Ishikawa (cell line): ENCODE measurements at regions not wholly inside any gene's neighbourhood (a gene's known extent, or its start where the extent isn't known, plus 50 kb on each side); places are given as distances from the start of the nearest gene placed in this dataset.

ENCODE experiments used
- CEBPB ChIP-seq: IDR thresholded peaks from 2 replicates; pipeline ENCODE4 v1.6.1; 2012
- CREB1 ChIP-seq: IDR thresholded peaks from 2 replicates; pipeline ENCODE4 v1.6.1; 2012; ENCODE audit warnings: low read depth
- EGR1 ChIP-seq: IDR thresholded peaks from 2 replicates; pipeline ENCODE4 v1.6.1; 2012
- EP300 ChIP-seq: IDR thresholded peaks from 2 replicates; pipeline ENCODE4 v1.6.1; 2012; ENCODE audit warnings: borderline replicate concordance
- FOXM1 ChIP-seq: IDR thresholded peaks from 2 replicates; pipeline ENCODE4 v1.6.1; 2012; ENCODE audit warnings: low read depth, borderline replicate concordance
- NFIC ChIP-seq: IDR thresholded peaks from 2 replicates; pipeline ENCODE4 v1.6.1; 2012
- RAD21 ChIP-seq: IDR thresholded peaks from 2 replicates; pipeline ENCODE4 v1.6.1; 2012; ENCODE audit warnings: low read depth
- TAF1 ChIP-seq: IDR thresholded peaks from 2 replicates; pipeline ENCODE4 v1.6.1; 2012; ENCODE audit warnings: low read depth, mild to moderate bottlenecking
- TCF12 ChIP-seq: IDR thresholded peaks from 2 replicates; pipeline ENCODE4 v1.6.1; 2012; ENCODE audit warnings: low read depth
- TEAD4 ChIP-seq: IDR thresholded peaks from 2 replicates; pipeline ENCODE4 v1.6.1; 2012
- USF1 ChIP-seq: IDR thresholded peaks from 2 replicates; pipeline ENCODE4 v1.6.1; 2012
- YY1 ChIP-seq: IDR thresholded peaks from 2 replicates; pipeline ENCODE4 v1.6.1; 2012; ENCODE audit warnings: low read depth
- ZBTB7A ChIP-seq: IDR thresholded peaks from 2 replicates; pipeline ENCODE4 v1.6.1; 2012; ENCODE audit warnings: low read depth
- TF ChIP-seq, protein P1 (sequence below): IDR thresholded peaks from 2 replicates; pipeline ENCODE4 v1.6.1; 2012
- TF ChIP-seq, protein P2 (sequence below): IDR thresholded peaks from 2 replicates; pipeline ENCODE4 v1.6.1; 2012; ENCODE audit warnings: low read depth, mild to moderate bottlenecking

GRCh38 chr2:40611196-40611595 is 159.3 kb upstream of the SLC8A1 start:
- TF ChIP-seq, protein P1, sequence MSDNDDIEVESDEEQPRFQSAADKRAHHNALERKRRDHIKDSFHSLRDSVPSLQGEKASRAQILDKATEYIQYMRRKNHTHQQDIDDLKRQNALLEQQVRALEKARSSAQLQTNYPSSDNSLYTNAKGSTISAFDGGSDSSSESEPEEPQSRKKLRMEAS = no peak
- TF ChIP-seq EGR1 (no peak), TEAD4 (no peak), RAD21 (no peak), YY1 (no peak), TCF12 (no peak), TAF1 (no peak), CEBPB (no peak), USF1 (no peak), ZBTB7A (no peak)
- TF ChIP-seq, protein P2, sequence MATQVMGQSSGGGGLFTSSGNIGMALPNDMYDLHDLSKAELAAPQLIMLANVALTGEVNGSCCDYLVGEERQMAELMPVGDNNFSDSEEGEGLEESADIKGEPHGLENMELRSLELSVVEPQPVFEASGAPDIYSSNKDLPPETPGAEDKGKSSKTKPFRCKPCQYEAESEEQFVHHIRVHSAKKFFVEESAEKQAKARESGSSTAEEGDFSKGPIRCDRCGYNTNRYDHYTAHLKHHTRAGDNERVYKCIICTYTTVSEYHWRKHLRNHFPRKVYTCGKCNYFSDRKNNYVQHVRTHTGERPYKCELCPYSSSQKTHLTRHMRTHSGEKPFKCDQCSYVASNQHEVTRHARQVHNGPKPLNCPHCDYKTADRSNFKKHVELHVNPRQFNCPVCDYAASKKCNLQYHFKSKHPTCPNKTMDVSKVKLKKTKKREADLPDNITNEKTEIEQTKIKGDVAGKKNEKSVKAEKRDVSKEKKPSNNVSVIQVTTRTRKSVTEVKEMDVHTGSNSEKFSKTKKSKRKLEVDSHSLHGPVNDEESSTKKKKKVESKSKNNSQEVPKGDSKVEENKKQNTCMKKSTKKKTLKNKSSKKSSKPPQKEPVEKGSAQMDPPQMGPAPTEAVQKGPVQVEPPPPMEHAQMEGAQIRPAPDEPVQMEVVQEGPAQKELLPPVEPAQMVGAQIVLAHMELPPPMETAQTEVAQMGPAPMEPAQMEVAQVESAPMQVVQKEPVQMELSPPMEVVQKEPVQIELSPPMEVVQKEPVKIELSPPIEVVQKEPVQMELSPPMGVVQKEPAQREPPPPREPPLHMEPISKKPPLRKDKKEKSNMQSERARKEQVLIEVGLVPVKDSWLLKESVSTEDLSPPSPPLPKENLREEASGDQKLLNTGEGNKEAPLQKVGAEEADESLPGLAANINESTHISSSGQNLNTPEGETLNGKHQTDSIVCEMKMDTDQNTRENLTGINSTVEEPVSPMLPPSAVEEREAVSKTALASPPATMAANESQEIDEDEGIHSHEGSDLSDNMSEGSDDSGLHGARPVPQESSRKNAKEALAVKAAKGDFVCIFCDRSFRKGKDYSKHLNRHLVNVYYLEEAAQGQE = no peak

DNA sequence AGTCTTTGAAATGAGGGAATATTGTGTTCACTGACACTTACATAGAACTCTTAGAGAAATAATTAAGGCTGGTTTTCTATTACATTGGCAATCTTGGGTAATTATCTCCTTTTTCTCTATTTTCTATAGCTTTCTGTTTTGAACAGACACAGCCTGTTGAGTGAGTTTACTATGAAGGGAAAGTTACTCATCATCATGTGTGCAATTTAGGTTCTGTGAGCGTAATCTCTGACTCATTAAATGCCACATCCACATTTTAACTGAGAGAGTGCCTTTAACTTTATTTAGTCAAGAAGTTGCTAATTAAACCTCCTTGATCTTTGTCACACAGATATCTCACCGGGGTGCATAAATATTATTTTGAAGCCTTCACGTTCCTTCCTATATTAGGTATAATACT is 174.0 kb upstream of the SLC8A1 start:
- TF ChIP-seq EGR1 (no peak), YY1 (no peak), ZBTB7A (no peak), TAF1 (no peak), CEBPB (no peak), NFIC (no peak)

- no peak for TF ChIP-seq EGR1
- no peak for TF ChIP-seq TAF1
- TF ChIP-seq FOXM1 = no peak
- no peak for TF ChIP-seq TCF12
- TF ChIP-seq, protein P1 = no peak
- TF ChIP-seq CREB1 = no peak
These were observed 176.7 kb upstream of the SLC8A1 start for GRCh38 chr2:40628556-40628955.

- TF ChIP-seq, protein P2 = no peak
- no peak for TF ChIP-seq NFIC
- no peak for TF ChIP-seq TCF12
- TF ChIP-seq TEAD4 = no peak
- TF ChIP-seq EGR1 = no peak
- TF ChIP-seq ZBTB7A = no peak
- TF ChIP-seq, protein P1 = no peak
- no peak for TF ChIP-seq FOXM1
- no peak for TF ChIP-seq YY1
- TF ChIP-seq RAD21 = no peak
- TF ChIP-seq CREB1 = no peak
These were observed 178.0 kb upstream of the SLC8A1 start for GRCh38 chr2:40629768-40630434.

GRCh38 chr2:40639320-40639719 is 187.4 kb upstream of the SLC8A1 start:
- no peak for TF ChIP-seq USF1
- no peak for TF ChIP-seq TCF12
- no peak for TF ChIP-seq CREB1
- TF ChIP-seq, protein P2 = no peak
- no peak for TF ChIP-seq FOXM1
- no peak for TF ChIP-seq NFIC
- TF ChIP-seq TEAD4 = no peak
- TF ChIP-seq EP300 = no peak
- TF ChIP-seq EGR1 = no peak
- TF ChIP-seq ZBTB7A = no peak
- TF ChIP-seq RAD21 = no peak
- no peak for TF ChIP-seq YY1
- TF ChIP-seq TAF1 = no peak
- TF ChIP-seq, protein P1 = no peak
- no peak for TF ChIP-seq CEBPB
